ENCODE measurements at regions not wholly inside any gene's neighbourhood (a gene's known extent, or its start where the extent isn't known, plus 50 kb on each side); places are given as distances from the start of the nearest gene placed in this dataset.

GRCh38 chr5:61916621-61917620 lies 389.1 kb upstream of the KIF2A start:
- peak; percentile 4 for DNase-seq

DNA sequence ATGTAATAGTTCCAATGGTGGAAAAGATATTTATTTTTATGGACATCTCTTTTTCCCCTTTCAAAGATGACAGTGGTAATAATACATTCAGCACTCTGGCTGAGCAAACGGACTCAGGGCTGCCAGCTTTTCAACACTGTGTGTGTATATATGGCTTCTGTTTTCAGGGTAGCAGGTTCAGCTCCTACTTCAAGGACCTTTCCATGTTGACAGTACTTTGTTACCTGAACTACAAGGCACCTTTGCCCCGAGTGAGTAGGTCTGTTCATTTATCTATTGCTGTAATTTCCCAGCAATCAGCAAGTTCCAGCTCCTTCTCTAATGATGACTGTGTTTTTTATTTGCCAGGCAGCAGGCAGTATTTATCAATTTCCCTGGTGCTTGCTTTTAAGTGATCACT lies 387.4 kb upstream of the KIF2A start:
- no peak for DNase-seq

DNA sequence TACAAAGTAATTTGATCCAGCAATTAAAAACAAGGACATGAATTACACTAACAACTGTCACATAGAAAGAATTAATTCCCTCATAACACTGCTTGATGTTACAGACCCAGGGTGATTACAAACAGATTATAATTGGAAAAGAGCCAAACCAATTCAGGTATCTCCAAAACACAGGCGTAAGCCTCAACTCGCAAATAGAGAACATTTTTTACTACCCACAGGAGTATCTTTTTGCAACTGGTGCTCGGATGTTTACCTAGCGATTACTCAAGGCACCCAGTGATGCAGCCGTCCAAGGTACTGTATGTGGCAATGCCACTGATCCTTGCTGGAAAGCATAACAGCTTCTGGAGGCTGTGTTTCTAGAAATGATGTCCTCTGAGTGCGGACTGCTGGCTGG lies 386.1 kb upstream of the KIF2A start:
- no peak for DNase-seq

- DNase-seq = no peak
Observed at GRCh38 chr5:61924251-61924650, 381.8 kb upstream of the KIF2A start.

DNA sequence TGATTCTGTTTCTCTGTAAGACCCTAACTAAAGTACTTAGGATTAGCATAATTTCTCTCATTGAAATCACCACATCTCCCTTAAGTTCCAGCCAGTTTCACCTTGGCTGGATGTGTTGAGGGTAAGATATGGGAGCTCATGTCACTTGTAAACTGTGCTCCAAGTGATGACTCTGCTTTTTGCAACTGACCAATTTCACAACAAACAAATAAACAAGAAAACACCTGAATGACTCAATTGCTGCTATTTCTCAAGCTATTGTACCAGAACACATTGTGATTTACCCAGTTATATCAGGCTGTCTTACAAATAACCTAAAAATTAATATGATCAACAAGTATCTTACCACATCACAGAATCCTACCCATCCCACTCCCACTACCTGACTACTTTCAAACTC lies 379.1 kb upstream of the KIF2A start:
- no peak for DNase-seq

DNA sequence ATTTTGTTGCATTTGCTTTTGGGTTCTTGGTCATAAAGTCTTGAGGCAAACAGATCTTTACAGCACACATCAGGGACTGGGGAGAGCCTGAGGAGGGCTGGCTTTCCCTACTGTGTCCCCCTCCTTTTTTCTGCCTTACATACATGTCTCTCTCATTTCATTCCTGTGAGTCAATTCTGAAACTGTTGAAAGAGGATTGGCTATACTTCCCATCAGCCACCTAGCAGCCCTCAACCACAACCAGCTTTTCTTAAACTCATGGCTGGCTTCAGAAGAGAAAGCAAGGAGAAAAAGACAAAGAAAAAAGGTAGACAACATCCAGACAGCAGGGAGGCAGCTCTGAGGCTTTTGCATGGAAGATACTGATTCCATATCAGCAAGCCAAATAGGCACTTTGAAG lies 374.8 kb upstream of the KIF2A start:
- no peak for DNase-seq

GRCh38 chr5:61933787-61934626 lies 372.0 kb upstream of the KIF2A start:
- peak; percentile 63 for DNase-seq

DNA sequence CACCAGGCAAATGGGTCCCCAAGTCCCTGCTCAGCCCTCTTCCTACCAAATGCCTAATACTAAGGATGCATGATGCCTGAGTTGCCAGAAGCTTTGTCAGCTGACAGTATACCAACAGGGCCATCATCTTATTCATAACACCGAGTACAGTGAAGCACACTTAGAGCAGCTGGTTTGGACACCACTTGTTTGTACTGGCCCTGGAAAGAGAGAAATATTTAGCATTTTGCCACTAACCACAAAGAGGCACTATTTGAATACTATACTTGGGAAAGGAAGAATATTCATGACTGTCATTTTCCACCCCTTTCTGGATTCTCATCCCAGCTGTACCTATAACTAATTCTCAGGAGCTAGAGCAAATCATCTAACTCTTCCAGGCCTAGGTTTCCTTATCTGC lies 364.4 kb upstream of the KIF2A start:
- no peak for DNase-seq

GRCh38 chr5:61942462-61943049 lies 363.4 kb upstream of the KIF2A start:
- DNase-seq = no peak

GRCh38 chr5:61943713-61944112 lies 362.3 kb upstream of the KIF2A start:
- DNase-seq = no peak

GRCh38 chr5:61948151-61948550 lies 357.9 kb upstream of the KIF2A start:
- no peak for DNase-seq

- DNase-seq = no peak
Observed at GRCh38 chr5:61949054-61949678, 356.8 kb upstream of the KIF2A start.

GRCh38 chr5:61949679-61950435 lies 356.1 kb upstream of the KIF2A start:
- DNase-seq = no peak

DNA sequence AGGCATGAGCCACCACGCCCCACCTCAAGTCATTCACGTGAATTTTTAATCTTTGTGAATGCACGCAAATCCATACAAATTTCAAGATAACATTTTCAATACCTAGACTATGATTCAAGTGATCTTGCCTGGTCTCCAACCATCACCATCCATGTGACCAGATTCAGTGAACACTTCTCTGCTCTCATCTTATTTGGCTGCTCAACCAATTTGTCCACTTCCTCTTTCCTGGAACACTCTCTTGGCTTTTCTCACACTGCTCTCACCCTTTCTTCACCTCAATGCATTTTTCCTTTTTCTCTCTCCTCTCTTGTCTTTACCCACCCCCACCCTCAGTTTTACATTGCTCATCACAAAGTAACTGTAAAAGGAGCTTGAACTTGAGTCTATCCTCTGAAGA lies 354.7 kb upstream of the KIF2A start:
- DNase-seq = no peak

- no peak for DNase-seq
Observed at GRCh38 chr5:61953913-61954312, 352.1 kb upstream of the KIF2A start.

- DNase-seq = no peak
Observed at GRCh38 chr5:61964201-61964600, 341.8 kb upstream of the KIF2A start.

DNA sequence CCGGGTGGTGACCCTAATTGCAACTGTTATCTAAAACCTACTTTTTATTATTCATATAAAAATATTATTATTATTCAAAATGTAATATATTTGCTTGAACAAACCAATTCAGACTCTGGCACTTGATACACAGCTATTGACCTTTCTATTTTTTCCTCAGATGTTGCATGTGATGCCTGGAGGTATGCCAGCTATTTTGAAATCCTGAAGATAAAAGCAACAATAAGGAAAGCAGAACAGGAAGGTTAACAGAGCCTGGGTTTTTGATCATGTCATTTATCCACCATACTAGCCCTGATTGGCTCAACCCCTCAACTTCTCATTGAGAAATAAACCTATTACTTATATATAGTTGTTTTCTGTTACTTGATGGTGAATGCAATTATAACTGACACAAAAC lies 340.9 kb upstream of the KIF2A start:
- no peak for DNase-seq

GRCh38 chr5:61965490-61965889 lies 340.5 kb upstream of the KIF2A start:
- no peak for DNase-seq

DNA sequence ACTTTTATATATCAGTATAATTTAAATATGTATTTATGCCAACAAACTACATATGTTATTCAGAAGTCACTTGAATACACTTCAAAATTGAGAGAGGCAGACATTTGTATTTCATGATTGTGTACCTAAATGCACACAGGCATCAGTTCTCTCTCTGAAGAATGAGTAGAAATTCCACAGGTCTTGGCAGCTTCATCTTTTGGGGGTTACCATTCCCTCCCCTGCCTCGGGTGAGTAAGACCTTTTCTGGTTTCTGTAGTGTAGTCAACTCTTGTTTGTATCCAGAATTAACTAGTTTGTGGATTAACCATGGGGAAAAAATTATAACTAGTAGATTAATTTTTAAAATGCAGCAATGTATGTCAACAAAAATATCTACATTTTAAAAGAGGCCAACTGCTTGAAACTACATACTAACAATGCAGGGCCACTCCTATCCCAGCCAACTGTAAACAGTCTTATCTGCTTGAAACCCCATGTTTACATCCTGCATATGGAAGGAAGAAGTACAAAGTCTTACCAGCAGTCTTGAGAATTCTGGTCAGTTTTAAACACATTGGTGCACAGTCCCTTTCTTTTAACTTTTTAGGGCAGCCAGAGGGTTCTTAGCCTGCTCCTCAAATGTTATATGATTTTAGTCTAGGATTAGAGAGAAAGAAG lies 339.6 kb upstream of the KIF2A start:
- no peak for DNase-seq

DNA sequence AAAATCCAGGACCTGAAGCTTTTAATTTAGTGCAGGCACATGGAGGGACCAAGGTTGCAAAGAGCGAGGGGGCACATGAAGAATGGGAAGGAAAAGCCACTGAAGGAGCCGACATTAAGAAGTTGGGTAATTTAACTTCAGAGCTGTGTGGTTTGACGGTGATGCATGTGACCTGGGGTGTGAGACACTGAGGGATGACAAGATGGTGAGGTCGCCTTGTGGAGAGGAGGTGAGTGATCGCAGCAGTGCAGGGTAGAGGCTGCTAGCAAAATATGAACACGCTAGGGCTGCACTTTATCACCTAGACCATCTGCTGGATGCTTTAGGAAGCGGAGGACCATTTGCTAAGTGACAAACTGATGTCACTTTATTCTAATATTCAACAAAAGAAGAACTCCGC lies 339.0 kb upstream of the KIF2A start:
- no peak for DNase-seq

GRCh38 chr5:61967681-61968080 lies 338.3 kb upstream of the KIF2A start:
- no peak for DNase-seq

- DNase-seq = no peak
Observed at GRCh38 chr5:61969347-61969746, 336.7 kb upstream of the KIF2A start.
